Calu3 (cell line): ENCODE measurements at regions not wholly inside any gene's neighbourhood (a gene's known extent, or its start where the extent isn't known, plus 50 kb on each side); places are given as distances from the start of the nearest gene placed in this dataset.

Experiments
- BruUV-seq: library from RNA; stranded (reverse); fragments of 400-500 nt; replicated peaks from 2 replicates; lab custom pipeline; 2021; lab: Mats Ljungman, UMichigan
- CTCF ChIA-PET: fragments of 300-600 bp; sonication (Branson Sonifier 250); formaldehyde crosslinking; loops from one replicate; lab custom pipeline; 2022; ENCODE audit warnings: antibody characterized with exemption; lab: Charles Lee
- DNase-seq: peaks from one replicate; pipeline ENCODE4 v3.0.0; 2022
- H3K27ac Mint-ChIP-seq: one replicate; pipeline ENCODE4 v1.8.0; 2022; ENCODE audit warnings: mixed read lengths; ENCODE audit not compliant: unreplicated experiment
- H3K27me3 Mint-ChIP-seq: one replicate; pipeline ENCODE4 v1.8.0; 2022; ENCODE audit warnings: mixed read lengths; ENCODE audit not compliant: unreplicated experiment
- H3K36me3 Mint-ChIP-seq: one replicate; pipeline ENCODE4 v1.8.0; 2022; ENCODE audit warnings: mild to moderate bottlenecking, moderate library complexity, mixed read lengths; ENCODE audit not compliant: insufficient read depth, unreplicated experiment
- H3K4me1 Mint-ChIP-seq: one replicate; pipeline ENCODE4 v1.8.0; 2022; ENCODE audit warnings: mild to moderate bottlenecking, low read depth, mixed read lengths; ENCODE audit not compliant: unreplicated experiment
- H3K4me3 Mint-ChIP-seq: one replicate; pipeline ENCODE4 v1.8.0; 2022; ENCODE audit warnings: mild to moderate bottlenecking, low read depth, moderate library complexity, mixed read lengths; ENCODE audit not compliant: unreplicated experiment
- H3K9me3 Mint-ChIP-seq: one replicate; pipeline ENCODE4 v1.8.0; 2022; ENCODE audit warnings: low read depth, mixed read lengths; ENCODE audit not compliant: unreplicated experiment
- intact Hi-C: fragments of 100-400 bp; cut with micrococcal nuclease; formaldehyde crosslinking; loops from one replicate; pipeline ENCODE4 v1.10.0; 2022; ENCODE audit not compliant: unreplicated experiment
- TF ChIP-seq, protein P1 (sequence below): fragments of 200-600 bp; IDR thresholded peaks from one replicate; pipeline ENCODE4 v1.8.0; 2022; ENCODE audit warnings: antibody characterized with exemption; ENCODE audit not compliant: unreplicated experiment

DNA sequence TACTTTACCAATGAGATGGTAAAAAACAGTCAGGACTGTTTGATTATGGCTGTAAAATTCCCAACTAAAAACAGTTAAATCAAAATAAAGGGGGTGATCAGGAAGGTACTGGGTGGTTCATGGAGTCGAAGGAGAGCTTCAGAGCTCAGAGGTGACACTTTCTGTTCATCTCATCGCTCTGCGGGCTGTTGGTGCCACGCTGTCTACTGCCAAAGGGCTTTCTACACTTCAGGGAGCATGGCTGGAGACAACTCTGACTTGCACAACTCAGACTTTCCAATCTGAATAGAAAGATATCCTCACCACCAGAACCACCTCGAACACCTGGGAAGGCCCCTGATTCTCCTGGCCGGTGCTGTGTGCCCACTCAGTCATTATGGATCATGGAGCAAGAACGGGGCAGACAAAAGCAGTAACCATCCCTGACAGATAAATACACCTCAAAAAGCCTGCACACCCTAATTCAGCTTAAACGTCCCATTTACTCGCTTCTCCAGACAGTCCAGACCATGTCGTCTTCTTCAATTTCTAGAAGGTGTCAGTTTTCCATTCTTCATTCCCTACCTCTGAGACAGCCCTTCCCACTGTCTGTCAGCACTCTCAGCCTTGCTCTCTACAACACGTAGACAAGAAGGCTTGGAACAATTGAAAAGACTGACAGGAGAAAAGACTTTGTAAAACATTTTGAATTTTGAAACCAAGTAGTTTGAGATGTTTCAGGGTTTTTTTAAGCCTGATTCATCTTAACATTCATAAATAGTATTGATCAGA lies 348.7 kb upstream of the NFE2L3 start:
- no peaks in the 10 kb centered on the region for H3K9me3 Mint-ChIP-seq
- H3K27me3 Mint-ChIP-seq = peaks cover 80% of the 10 kb centered on the region
- TF ChIP-seq, protein P1, sequence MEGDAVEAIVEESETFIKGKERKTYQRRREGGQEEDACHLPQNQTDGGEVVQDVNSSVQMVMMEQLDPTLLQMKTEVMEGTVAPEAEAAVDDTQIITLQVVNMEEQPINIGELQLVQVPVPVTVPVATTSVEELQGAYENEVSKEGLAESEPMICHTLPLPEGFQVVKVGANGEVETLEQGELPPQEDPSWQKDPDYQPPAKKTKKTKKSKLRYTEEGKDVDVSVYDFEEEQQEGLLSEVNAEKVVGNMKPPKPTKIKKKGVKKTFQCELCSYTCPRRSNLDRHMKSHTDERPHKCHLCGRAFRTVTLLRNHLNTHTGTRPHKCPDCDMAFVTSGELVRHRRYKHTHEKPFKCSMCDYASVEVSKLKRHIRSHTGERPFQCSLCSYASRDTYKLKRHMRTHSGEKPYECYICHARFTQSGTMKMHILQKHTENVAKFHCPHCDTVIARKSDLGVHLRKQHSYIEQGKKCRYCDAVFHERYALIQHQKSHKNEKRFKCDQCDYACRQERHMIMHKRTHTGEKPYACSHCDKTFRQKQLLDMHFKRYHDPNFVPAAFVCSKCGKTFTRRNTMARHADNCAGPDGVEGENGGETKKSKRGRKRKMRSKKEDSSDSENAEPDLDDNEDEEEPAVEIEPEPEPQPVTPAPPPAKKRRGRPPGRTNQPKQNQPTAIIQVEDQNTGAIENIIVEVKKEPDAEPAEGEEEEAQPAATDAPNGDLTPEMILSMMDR = no peak
- H3K4me1 Mint-ChIP-seq = no peaks in the 10 kb centered on the region
- DNase-seq = no peak
- H3K4me3 Mint-ChIP-seq = no peak overlapping the region
- BruUV-seq = no TSS peak
- no peaks in the 10 kb centered on the region for H3K36me3 Mint-ChIP-seq
- CTCF ChIA-PET = interaction anchor here (0.6 kb wide), 1 partner anchor 624 kb away, joined by 4 read pairs; no protein-coding TSS in a partner anchor
- intact Hi-C loops = no loop called here
- no peak overlapping the region for H3K27ac Mint-ChIP-seq

DNA sequence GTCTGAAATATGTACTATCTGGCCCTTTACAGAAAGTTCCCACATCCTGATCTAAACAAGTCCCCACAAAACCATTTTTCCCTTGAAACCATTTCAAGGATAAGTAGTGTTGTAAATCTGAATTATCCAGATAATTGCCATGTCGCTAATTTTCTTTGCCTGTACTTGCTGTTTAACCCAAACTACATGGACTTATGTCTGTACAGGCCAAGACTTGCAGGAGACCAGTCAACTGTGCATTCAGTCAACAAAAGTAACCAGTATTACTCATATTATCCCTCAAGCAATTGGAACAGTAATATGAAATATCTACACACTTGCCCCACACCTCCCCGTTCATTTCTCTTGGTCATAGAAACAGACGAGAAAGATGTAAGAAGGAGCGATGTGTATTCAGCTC lies 347.8 kb upstream of the NFE2L3 start:
- BruUV-seq = no TSS peak
- CTCF ChIA-PET = no interaction called here
- Mint-ChIP-seq H3K4me1 (no peaks in the 10 kb centered on the region), H3K9me3 (no peaks in the 10 kb centered on the region), H3K27me3 (peaks cover 84% of the 10 kb centered on the region), H3K36me3 (no peaks in the 10 kb centered on the region), H3K4me3 (no peak overlapping the region), H3K27ac (no peak overlapping the region)
- TF ChIP-seq, protein P1 = no peak
- intact Hi-C loops = no loop called here
- no peak for DNase-seq

DNA sequence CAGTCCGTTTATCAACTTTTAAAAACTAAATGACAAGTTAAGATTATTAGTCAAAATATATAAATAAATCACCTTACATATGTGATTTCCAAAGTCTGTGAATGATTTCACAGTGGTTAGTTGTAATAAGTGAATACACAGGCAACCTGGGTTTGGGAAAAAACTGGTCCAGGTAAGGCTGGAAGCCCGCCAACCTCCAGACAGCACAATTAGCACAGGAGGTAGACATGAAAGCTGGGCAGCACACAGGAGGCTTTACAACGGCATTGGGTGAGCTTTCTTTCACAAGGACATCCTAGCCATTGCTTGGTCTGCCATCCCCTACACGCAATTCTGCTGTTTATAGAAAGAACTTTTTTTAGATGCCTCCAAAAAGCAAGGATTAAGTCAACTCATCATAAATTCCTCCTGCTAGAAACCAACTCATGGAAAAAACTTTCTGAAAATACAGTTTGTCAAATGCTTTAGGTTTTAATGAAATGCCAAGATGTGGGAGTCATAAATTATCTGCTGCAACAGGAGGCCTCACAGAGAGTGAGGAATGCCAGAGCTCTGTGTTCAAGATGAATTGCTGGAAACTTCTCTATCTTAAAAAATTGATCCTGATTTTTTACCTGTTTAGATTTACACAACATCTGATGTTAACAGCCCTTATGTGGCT lies 346.8 kb upstream of the NFE2L3 start:
- no peak overlapping the region for H3K27ac Mint-ChIP-seq
- TF ChIP-seq, protein P1 = no peak
- BruUV-seq = no TSS peak
- H3K27me3 Mint-ChIP-seq = peaks cover 85% of the 10 kb centered on the region
- no peaks in the 10 kb centered on the region for H3K9me3 Mint-ChIP-seq
- no peaks in the 10 kb centered on the region for H3K36me3 Mint-ChIP-seq
- CTCF ChIA-PET = no interaction called here
- no peak for DNase-seq
- no peak overlapping the region for H3K4me3 Mint-ChIP-seq
- intact Hi-C loops = no loop called here
- no peaks in the 10 kb centered on the region for H3K4me1 Mint-ChIP-seq

- Mint-ChIP-seq H3K9me3 (no peaks in the 10 kb centered on the region), H3K36me3 (no peaks in the 10 kb centered on the region), H3K4me1 (no peaks in the 10 kb centered on the region), H3K27me3 (peaks cover 92% of the 10 kb centered on the region), H3K27ac (no peak overlapping the region), H3K4me3 (no peak overlapping the region)
- TF ChIP-seq, protein P1 = no peak
- intact Hi-C loops = no loop called here
- no peak for DNase-seq
- CTCF ChIA-PET = interaction anchor here (0.7 kb wide), 1 partner anchor 8 kb away, joined by 3 read pairs; no protein-coding TSS in a partner anchor
- no TSS peak for BruUV-seq
Measured at GRCh38 chr7:25807086-25807611, 344.8 kb upstream of the NFE2L3 start.
